BLaER1 treated with 17β-estradiol and CSF1 and Interleukin-3, amounts not matched to agents 10 nM and 100 nM (cell line): ENCODE measurements at regions not wholly inside any gene's neighbourhood (a gene's known extent, or its start where the extent isn't known, plus 50 kb on each side); places are given as distances from the start of the nearest gene placed in this dataset.
"Not testable (repeated sequence)": the region's sequence is repeated elsewhere in the genome, so short reads cannot be mapped to it uniquely, and the experiment has no call there.

Experiments used
- H3K27ac ChIP-seq, 11 experiments: shearing (Covaris generic); formaldehyde crosslinking; 2 replicates each; pipeline ENCODE4 v1.8.1; 2022
- H3K27me3 ChIP-seq, 11 experiments: shearing (Covaris generic); formaldehyde crosslinking; 2 replicates each; pipeline ENCODE4 v1.8.1; 2022
- H3K36me3 ChIP-seq, 11 experiments: shearing (Covaris generic); formaldehyde crosslinking; 2 replicates each; pipeline ENCODE4 v1.8.1; 2022
- H3K4me1 ChIP-seq, 10 experiments: shearing (Covaris generic); formaldehyde crosslinking; 2 replicates each; pipeline ENCODE4 v1.8.1; 2022
- H3K4me2 ChIP-seq, 11 experiments: shearing (Covaris generic); formaldehyde crosslinking; 2 replicates each; pipeline ENCODE4 v1.8.1; 2022
- H3K4me3 ChIP-seq, 10 experiments: shearing (Covaris generic); formaldehyde crosslinking; 2 replicates each; pipeline ENCODE4 v1.8.1; 2022
- H3K9ac ChIP-seq, 11 experiments: shearing (Covaris generic); formaldehyde crosslinking; 2 replicates each; pipeline ENCODE4 v1.8.1; 2022
- H3K9me3 ChIP-seq, 11 experiments: shearing (Covaris generic); formaldehyde crosslinking; replicated peaks in 1 of 11; 2 replicates each; pipeline ENCODE4 v1.8.1; 2022
- H4K20me1 ChIP-seq, 11 experiments: shearing (Covaris generic); formaldehyde crosslinking; 2 replicates each; pipeline ENCODE4 v1.8.1; 2022
- Cebpa-rat ChIP-seq, 11 experiments: shearing (Covaris generic); IDR thresholded peaks; 2 replicates each; pipeline ENCODE4 v1.8.1; 2022

DNA sequence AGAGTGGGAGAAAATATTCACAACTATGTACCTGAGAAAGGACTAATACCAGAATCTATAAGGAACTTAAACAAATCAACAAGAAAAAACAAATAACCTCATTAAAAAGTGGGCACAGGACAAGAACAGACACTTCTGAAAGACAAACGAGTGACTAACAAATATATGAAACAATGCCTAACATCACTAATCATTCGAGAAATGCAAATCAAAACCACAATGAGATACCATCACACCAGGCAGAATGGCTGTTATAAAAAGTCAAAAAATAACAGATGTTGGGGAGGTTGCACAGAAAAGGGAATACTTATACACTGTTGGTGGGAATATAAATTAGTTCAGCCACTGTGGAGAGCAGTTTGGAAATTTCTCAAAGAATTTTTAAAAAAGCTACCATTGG is 83.5 kb upstream of the WSCD1 start:
- Histone ChIP-seq H3K4me1 (peaks cover 0 to 3% (median 0%) of the 10 kb centered on the region in 10 experiments; a peak in 1 of 20 replicates), H3K36me3 (no peaks in the 10 kb centered on the region), H3K9ac (no peak overlapping the region), H3K4me3 (no peak overlapping the region), H4K20me1 (no peaks in the 10 kb centered on the region), H3K4me2 (no peak overlapping the region), H3K27me3 (no peaks in the 10 kb centered on the region), H3K9me3 (no peaks in the 10 kb centered on the region), H3K27ac (no peak overlapping the region)
- TF ChIP-seq Cebpa-rat (IDR thresholded peaks at IDR 0.05): no peak

DNA sequence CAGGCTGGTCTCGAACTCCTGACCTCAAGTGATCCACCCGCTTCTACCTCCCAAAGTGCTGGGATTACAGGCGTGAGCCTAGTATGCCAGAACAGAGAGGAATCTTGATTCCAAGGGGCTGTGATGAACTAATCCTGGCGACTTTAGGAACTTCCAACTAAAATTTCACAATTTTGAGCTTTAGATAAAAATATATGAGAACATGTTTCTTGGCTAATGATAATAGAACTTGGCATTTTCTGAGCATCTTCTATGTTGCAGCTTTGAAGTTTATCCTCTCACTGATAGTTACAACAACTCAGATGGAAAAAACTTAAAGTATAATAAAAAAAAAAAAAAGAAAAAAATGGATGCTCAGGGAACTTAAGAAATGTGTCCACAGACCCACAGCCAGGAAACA is 69.8 kb upstream of the WSCD1 start:
- no peaks in the 10 kb centered on the region for H3K36me3 ChIP-seq
- no peaks in the 10 kb centered on the region for H3K4me1 ChIP-seq
- no peaks in the 10 kb centered on the region for H3K9me3 ChIP-seq
- H3K27me3 ChIP-seq: no peaks in the 10 kb centered on the region
- no peak for TF ChIP-seq Cebpa-rat (IDR thresholded peaks at IDR 0.05)
- H4K20me1 ChIP-seq: no peaks in the 10 kb centered on the region
- H3K9ac ChIP-seq: no peak overlapping the region
- H3K4me2 ChIP-seq: no peak overlapping the region
- H3K4me3 ChIP-seq: no peak overlapping the region
- no peak overlapping the region for H3K27ac ChIP-seq

DNA sequence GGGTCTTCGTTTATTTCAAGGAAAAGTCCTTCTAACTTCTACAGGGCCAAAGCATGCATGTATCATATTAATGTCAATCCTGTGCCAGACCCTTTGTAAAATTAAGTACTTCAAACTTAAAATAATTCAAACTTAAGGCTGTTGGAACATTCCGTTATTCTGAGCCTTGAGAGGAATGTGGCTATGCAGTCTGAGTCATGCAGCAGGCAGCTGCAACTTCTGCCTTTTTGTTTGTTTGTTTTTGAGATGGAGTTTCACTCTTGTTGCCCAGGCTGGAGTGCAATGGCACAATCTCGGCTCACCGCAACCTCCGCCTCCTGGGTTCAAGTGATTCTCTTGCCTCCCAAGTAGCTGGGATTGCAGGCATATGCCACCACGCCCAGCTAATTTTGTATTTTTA is 67.0 kb upstream of the WSCD1 start:
- not testable (repeated sequence) for H3K9ac ChIP-seq, H3K4me2 ChIP-seq, H3K36me3 ChIP-seq, H3K27me3 ChIP-seq, H3K27ac ChIP-seq, H4K20me1 ChIP-seq, H3K9me3 ChIP-seq, H3K4me3 ChIP-seq, H3K4me1 ChIP-seq

DNA sequence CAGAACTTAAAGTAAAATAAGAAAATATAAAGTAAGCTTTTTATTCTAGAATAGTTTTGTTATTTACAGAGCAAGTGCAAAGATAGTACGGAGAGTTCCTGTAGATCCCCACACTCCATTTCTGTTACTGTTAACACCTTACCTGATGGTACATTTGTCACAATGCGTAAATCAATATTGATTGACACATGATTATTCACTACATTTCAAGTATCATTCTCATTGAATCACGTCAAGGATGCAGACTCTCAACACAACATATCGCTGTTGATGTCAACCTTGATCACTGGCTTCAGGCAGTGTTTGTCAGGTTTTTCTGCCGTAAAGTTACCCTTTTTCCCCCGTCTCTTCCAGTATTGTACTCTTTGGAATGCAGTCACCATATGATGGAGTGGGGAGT is 64.2 kb upstream of the WSCD1 start:
- no peaks in the 10 kb centered on the region for H3K9me3 ChIP-seq
- TF ChIP-seq Cebpa-rat (IDR thresholded peaks at IDR 0.05): no peak
- H3K4me3 ChIP-seq: no peak overlapping the region

DNA sequence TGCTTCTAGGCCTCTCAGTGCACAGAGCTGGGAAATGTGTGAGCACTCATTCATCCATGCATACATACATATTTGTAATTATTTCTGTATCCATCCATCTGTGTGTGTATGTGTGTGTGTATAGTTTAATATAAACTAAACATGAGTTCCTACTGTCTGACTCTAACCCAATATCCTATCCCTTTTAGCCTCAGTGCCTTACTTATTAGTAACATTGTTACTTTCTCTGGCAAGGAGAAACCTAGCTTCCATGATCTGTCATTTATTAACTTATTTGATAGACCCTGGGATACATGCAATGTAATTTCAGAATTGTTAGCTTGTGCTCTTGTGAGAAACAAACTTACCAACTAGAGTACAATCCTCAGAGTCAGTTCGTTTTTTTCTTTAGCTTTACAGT is 59.0 kb upstream of the WSCD1 start:
- Histone ChIP-seq H3K4me3 (no peak overlapping the region), H3K4me1 (no peaks in the 10 kb centered on the region), H3K27ac (no peak overlapping the region), H3K9ac (no peak overlapping the region), H3K36me3 (no peaks in the 10 kb centered on the region), H3K27me3 (no peaks in the 10 kb centered on the region), H3K4me2 (no peak overlapping the region), H3K9me3 (0 out of 22 replicates have a peak, but pooled peaks cover 0 to 6% (median 0%) of the 10 kb centered on the region in 11 experiments), H4K20me1 (no peaks in the 10 kb centered on the region)
- TF ChIP-seq Cebpa-rat (IDR thresholded peaks at IDR 0.05): no peak

More for the DNA sequence above, 64.2 kb upstream of the WSCD1 start:
- Histone ChIP-seq H3K4me2 (no peak overlapping the region), H3K27ac (no peak overlapping the region), H3K36me3 (no peaks in the 10 kb centered on the region), H3K27me3 (no peaks in the 10 kb centered on the region), H3K4me1 (no peaks in the 10 kb centered on the region), H4K20me1 (no peaks in the 10 kb centered on the region), H3K9ac (no peak overlapping the region)

DNA sequence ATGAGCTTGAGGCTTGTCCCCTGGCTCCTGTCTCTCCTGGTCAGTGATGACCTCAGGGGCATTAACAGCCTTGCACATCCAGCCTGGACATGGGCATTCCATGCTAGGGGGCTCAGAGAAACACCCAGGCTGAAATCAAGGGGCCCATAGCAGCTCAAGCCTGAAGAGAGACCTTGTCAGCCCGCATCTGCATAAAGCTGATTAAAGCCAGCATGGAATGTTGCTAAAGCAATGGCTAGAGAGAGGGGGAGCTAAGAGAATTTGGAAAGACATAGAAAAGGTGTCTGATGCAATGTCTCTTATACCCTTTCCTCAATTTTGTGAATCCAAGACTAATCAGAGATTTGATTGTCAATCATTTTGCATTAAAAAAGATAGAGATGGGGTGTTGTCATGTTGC is 51.4 kb upstream of the WSCD1 start:
- Histone ChIP-seq H3K27ac (no peak overlapping the region), H3K4me3 (no peak overlapping the region), H3K4me2 (no peak overlapping the region), H3K4me1 (no peaks in the 10 kb centered on the region), H3K36me3 (no peaks in the 10 kb centered on the region), H3K9me3 (no peaks in the 10 kb centered on the region), H3K9ac (no peak overlapping the region), H3K27me3 (no peaks in the 10 kb centered on the region), H4K20me1 (no peaks in the 10 kb centered on the region)
- TF ChIP-seq Cebpa-rat (IDR thresholded peaks at IDR 0.05): no peak

DNA sequence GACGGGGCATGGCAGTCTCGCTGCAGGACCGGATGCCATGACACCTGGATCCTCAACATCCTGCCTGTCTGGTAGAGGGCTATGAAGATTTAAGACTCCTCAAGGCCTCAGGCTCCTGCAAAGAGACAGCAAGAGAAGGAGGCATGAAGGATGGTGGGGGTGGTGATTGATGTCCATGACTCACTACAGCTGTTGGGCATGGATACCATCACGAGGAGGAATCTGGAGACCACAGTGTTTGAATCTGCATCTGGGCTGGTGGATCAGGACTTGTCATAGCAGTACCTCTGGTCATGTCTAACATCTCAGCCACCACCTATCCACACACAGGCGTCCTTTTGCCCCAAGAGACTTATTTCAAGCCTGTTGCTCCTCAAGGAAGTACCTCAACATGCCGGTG is 50.2 kb upstream of the WSCD1 start:
- Histone ChIP-seq H3K4me1 (no peaks in the 10 kb centered on the region), H3K27ac (no peak overlapping the region), H3K27me3 (no peaks in the 10 kb centered on the region), H3K4me3 (no peak overlapping the region), H4K20me1 (no peaks in the 10 kb centered on the region), H3K9ac (no peak overlapping the region), H3K36me3 (no peaks in the 10 kb centered on the region), H3K4me2 (no peak overlapping the region), H3K9me3 (no peaks in the 10 kb centered on the region)
- TF ChIP-seq Cebpa-rat (IDR thresholded peaks at IDR 0.05): no peak

DNA sequence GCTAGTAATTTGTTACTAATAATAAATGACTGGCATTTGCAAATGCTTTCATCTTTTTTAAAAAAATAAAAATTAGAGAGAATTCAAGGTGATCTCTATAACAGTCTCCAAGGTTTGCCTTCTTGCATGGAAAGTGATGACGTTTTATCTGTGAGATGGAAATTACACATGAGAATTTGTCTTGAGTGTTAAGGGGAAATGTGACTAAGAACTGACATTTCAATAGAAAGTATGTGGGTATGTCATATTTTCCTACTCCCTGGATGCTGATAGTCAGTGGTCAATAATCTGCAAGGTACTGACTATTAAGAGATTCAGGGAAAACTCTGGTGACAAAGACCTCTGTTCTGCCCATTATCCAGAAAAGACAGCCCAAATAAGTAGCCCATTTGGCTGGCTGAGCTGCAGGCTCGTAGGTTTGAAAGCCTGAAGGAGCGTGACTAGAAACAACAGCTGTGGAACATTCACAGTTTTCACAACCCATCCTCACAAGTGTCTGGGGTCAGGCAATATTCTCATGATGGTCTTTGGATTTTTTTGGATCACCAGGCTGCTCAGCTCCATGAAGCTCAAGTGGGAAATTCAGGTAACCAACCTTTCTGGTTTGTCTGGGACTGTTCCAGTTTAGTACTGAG is 49.7 kb upstream of the WSCD1 start:
- no peak overlapping the region for H3K4me2 ChIP-seq
- no peak for TF ChIP-seq Cebpa-rat (IDR thresholded peaks at IDR 0.05)
- H3K9ac ChIP-seq: no peak overlapping the region
- H3K27ac ChIP-seq: no peak overlapping the region
- no peaks in the 10 kb centered on the region for H3K36me3 ChIP-seq
- H3K4me1 ChIP-seq: no peaks in the 10 kb centered on the region
- H3K4me3 ChIP-seq: no peak overlapping the region
- no peaks in the 10 kb centered on the region for H3K9me3 ChIP-seq
- no peaks in the 10 kb centered on the region for H3K27me3 ChIP-seq
- H4K20me1 ChIP-seq: no peaks in the 10 kb centered on the region
